COR-L47 (cell line): ENCODE measurements at regions not wholly inside any gene's neighbourhood (a gene's known extent, or its start where the extent isn't known, plus 50 kb on each side); places are given as distances from the start of the nearest gene placed in this dataset.
A peak's percentile ranks its signal among the peaks of the same experiment; 100 is the strongest.

Experiments
- DNase-seq: peaks from one replicate; lab custom pipeline; 2025; lab: John Stamatoyannopoulos, UW

DNA sequence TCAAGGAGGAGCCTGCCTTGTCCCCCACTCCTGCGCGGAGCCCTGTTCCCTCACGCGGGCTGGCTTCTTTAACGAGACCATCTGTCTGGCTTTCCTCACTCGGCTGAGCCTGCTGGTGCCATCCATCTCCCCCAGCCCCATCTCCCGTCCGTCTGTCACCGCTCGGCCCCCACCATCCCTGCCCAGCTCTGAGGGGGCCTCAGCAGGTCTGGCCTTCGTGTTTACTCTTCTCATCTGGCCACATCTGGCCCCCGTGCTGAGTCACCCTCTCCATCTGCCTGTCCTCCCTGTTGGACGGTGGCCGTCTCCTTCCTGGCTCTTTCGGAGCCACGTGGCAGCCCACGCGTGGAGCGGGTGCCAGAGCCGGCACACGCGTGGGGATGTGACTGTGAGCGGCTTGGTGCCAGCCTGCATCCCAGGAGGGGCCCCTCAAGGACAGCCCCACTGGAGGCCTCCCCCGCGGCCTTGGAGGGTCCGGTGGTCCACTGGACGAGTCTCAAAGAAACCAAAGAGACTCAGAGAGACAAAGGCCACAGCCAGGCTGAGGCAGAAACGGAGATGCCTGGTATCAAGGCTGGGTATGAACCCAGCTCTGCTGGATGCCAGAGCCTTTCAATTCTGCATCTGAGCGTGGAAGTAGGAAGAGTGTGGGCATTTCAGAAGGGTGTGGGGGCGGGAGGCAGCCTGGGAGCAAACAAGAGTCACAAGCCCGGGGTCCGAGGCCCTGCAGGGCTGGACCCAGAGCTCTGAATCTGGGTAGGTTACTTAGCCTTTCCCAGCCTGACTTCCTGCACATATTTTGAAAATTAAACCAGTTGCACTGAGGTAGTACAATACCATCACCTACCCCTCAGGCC, 76.7 kb upstream of the UNC5A start:
- DNase-seq, result no peak

DNA sequence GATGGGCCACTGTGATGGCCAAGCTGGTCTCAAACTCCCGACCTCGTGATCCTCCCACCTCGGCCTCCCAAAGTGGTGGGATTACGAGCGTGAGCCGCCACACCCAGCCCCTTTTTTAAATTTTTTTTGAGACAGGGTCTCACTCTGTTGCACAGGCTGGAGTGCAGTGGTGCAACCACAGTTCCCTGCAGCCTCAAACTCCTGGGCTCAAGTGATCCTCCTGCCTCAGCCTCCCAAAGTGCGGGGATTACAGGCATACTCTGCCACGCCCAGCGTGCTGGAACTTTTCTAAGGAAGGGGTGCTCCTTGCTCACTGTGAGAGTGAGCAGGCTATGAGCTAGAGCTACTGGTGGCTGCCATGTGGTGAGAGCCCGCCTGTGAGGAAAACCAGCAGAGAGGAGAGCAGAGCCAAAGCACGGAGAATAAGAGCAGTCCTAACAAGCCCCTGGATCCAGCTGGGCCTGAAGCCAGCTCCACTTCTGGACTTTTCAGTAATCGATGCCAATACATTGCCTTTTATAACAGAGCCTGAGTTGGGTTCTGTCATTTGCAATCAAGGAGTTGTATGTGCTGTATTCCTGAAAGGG, 75.5 kb upstream of the UNC5A start:
- no peak for DNase-seq

DNA sequence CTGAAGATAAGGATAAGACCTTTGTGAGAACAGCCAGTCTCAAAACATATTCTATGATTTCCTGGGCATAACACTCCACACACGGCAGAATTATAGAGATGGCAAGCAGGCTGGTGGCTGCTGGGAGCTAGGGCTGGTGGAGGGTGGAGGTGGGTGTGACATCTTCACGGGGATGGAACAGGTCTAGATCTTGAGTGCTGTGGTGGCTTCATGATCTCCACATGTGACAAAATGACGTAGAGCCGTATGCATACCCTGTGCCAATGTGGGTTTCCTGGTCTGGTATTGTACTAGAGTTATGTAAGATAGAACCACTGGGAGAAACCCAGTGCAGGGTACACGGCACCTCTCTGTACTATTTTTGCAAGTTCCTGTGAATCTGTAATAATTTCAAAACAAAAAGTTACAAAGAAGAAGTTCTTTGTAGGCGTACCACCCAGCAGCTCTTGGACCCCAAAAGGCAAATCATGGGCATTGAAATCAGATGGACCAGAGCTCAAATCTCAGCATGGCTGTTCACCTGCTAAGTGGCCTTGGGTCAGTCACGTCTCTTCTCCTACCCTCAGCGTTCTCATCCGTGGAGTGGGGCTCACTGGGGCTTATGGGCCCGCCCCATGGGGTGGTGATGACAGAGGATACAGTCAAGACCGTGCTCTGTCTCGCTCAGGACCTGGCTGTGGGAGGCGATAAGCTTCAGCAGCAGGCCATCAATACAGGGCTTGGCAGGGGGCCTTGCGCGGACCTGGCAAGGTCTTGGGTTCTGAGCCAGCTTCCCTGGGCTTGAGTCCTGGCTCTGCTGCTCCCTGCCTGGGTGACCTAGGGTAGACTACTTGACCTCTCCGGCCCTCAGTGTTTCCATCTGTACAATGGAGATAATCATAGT, 74.7 kb upstream of the UNC5A start:
- DNase-seq, result no peak

DNA sequence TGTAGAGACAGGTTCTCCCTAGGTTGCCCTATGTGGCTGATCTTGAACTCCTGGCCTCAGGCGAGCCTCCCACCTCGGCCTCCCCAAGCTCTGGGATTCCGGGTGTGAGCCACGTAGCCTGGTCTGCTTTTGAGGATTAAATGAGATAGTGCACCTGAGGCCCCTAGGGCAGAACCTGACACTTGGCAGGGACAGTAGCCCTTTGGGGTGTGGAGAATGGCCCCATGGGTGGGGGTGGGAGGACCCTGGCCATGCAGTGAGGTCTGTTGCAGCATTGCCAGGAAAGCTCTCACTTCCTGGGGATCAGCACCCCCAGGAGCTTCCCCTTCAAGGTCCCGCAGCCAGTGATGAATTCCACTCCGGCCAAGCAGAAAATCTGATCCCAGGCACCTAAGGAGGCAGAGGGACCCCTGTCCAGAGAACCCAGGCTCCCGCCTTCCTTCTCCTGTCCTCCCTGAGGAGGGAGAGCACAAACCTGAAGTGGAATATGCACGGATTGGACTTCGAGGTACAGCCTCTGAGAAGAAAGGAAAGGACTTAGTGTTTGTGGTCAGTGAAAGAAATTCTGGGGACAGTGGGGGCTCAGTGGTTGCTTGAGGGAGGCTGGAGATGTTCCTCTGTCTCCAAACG, 73.9 kb upstream of the UNC5A start:
- no peak for DNase-seq

DNA sequence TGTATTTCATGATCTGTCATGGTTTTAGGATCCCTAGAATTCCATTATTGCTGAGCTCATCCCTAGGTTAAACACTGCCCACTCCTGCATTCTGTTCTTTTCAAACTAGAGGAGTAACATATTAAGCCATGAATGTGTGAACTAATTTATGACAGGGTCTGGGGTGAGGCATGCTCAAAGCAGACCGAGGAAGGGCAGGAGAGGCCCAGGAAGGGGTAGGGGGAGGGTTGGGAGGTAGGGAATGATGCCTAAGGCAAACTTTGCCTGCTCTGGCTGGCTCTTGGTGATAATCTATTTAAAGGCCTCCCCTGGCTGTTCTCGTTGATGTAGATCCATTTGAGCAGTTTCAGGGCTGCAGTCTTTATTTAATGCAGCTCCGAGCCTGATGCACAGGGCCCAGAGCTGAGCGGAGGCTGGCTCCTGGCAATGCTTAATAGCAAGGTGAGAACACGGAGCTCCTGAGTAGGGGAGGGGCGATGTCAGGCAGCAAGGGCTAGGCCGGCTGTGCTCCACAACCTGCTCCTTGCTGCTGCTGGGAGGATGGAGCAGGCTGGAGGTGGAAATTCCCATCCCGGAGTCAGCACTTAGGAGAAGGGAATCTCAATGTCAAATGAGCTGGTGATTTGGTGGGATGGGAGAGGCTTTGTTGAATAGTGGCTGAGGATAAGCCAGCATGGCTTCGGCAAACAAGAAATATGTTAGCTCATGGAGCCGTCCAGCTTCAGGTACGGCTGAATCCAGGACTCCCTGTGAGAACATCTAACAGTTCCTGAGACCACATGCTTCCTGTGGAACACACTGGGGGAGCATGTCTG, 73.2 kb upstream of the UNC5A start:
- DNase-seq, result no peak

DNA sequence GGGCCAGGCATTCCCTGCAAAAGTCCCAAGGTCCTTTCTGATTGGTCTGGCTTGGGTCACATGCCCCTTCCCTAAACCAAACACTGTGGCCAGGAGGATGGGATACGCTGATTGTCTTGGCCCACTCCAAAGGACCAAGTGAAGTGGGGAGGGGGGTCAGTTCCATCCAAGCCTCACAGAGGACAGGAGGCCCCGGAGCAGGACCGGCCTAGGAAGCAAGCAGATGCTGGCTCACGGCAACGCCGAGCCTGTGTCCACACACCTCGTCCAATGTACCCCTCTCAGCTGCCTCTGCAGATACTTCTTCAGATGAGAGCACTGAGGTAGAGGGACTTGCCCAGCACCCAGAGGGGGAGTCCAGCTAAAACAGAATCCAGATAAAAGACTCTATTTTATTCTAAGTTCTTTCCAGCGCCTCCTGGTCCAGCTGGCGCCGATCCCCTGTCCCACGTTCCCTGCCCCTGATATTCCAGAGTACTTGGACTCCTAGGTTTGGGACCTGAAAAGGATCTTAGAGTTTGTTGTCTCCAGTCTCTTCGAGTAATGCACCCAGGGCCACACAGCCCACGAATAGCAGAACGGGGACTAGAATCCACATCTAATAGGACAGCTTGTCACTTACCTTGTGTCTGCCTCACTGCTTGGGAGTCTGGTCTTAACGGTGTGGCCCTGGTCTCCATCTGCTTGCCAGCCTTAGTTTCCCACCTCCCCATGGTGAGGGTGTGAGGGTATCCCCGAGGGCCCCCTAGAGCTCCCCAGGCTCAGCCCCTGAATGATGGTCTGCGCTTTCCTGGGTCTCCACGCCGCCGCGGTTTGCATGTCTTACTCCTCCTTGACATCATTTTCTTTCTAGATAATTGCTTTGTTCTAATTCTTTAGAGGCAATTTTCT, 72.4 kb upstream of the UNC5A start:
- DNase-seq, result no peak

DNA sequence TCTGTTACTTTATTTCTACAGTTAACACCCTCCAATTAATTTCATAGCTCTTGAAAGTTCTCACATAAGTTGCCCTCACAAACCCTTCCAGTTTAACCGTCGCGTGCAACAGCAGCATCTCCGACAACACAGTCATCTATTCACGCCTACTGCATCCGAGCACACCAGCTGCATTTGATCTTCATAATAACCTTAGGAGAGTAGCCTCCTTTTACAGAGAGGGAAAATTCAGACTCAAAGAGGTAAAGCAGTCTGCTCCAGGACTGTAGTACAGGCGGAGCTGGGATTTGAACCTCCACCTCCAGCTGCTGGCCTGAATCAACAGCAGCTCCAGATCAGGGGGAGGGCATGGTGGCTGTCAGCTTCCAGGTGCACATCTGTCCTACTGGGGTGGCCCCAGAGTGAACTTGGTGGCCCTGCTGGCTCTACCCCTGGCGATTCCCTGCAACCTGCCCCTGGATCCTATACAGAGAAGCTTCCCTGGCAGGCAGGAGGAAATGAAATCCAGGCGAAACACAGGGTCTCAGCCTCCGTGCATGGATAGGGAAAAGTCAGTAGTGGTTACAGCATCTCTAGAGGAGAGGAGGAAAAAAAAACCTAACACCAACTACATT, 71.6 kb upstream of the UNC5A start:
- peak; percentile 43 for DNase-seq

DNA sequence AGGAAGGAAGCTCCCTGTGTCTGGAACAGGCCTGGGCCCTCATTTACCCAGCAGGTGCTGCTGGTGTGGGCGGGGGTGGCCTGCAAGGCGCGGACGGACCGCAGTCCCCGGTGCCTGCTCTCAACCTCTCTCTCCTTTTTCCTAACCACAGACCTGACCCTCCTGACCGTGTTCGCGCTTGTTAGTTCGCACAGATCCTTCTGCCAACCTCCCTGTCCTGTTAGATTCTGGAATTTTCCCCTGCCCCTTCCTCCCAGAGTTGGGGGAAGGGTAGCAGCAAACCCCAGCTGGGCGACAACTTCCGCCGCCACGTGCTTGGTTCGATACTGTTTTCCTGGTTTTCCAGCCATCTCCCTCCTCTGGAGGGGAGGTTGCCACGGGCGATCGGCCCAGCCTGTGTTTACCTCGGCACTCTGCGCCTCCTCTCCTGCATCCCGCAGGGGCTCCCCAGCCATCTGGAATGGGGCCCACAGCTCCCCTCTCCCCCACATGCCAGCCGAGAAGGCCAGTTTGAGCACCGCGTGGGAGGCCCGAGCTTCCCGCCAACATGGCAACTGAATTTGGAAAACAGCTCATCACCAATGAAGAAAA, 70.8 kb upstream of the UNC5A start:
- DNase-seq, result peak; percentile 96

DNA sequence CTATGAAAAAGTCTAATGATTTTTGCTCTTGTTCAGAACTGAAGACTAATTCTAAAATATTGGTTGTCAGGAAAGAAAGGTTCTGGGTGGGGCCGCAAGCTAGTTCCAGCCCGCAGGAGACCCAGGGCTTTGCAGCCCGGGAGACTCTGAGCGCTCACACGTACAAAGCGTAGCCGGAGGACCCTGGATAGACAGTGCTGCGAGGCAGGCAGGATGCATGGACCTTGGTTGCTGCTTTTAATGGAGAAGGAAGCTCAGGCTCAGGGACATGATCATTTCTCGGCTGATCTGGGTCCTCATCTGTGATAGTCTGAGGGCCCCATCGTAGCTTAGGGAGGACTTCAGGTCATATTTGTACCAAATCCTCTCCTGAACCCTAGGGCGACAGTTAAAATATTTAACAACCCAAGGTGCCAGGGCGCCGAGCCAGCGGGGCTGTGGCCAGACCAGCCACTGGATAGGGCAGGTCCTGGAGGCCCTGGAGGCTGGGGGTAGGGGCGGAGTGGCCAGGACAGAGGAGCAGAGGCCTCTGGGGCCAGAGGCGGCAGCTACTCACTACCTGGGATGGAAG, 70.1 kb upstream of the UNC5A start:
- no peak for DNase-seq

DNA sequence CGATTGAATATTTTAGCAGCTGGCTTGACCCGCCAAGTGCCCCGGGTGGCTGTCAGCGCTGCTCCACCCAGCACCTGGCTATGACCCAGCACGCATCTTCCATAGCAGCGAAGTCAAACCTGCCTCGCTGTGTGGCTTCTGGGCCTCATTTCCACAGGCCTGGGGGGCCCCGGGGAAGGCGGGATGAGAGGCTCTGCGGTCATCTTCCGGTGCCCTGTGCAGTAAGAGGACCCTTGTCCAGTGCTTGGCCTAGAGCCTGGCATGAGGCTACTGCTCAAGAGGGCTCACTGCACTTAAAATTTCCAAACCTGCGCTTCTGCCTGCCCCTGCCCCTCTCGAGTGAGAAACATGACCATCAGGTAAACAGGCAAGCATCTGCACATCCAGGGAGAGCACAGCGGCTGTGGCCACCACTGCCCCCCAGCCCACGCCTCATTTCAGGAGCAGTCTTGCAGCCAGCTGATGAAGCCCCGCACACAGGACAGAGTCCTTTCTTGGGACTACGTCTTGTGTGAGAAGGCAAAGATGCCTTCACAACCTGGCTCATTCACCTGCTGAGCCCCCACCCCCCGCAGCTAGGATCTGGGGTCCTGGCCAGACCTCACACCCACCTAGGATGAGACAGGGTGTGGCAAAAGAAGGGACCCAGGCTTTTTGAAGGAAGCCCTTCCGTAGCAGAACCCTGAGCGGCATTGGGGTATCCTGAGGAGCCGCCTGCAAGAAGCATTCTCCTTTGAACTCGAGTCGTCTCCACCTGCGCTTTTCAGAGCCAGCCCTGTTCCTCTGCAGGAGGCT, 69.5 kb upstream of the UNC5A start:
- DNase-seq, result no peak

DNA sequence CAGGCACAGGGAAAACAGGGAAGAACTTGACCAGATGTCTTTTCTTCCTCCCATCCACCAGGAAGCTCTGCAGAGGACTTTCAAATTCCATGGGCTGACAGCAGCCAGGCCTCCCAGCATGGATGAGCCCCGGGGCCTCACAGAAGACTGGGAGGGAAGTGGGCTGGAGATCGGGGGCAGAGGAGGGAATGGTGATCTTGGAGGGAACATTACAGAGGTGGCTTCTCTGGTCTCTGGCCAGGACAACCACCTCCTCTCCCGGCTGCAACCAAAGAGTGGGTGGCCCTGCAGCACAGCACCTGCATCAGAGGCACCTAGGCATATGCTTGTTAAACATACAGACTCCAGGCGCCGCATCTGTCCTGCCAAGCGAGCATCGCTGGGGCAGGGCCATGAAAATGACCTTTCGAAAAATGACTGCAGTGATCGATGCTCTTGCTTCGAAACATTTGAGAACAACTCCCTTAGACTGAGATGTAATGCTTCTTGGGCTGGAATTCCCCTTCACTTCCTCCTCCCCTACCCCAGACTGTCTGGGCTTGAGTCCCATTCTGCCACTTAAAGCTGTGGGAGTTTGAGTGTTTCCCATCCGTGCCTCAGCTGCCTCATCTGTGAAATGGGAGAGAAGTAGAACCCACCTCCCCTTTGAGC, 68.7 kb upstream of the UNC5A start:
- no peak for DNase-seq

DNA sequence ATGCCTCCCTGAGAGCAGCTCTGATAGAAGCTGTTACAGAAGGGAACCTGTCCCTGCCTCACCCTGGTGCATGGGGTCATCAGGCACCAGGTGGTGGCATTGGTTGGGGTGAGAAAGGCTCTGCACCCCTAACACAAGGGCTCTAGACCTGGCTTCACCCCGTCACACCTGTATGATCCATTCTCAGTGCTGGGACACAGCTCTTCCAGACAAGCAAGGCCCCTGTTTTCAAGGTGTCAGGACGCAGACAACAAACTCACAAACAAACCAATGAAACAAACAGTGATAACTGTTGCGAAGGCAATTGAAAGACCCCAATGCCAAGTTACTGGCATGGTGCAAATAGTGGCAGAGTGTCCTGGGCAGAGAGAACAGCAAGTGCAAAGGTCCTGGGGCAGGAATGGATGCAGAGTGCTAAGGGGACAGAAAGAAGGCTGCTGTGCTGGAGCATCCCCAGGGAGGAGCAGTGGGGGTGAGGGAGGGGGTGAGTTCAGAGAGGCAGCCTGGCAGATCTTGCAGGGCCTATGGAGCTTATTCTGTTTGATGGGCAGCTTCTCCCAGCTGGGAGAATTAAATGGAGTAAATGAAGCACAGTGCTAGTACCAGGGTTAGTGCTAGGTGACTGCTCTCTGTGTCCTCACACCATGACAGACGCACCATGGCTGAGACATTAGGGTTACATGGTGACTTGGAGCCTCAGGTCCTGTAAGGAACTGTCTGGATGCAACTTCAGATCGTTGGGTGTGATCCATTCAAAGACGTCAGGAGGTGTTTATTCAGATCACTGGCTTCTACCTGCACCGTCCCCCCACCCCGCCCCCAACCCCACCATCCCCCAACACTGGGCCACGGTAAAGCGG, 67.9 kb upstream of the UNC5A start:
- no peak for DNase-seq

DNA sequence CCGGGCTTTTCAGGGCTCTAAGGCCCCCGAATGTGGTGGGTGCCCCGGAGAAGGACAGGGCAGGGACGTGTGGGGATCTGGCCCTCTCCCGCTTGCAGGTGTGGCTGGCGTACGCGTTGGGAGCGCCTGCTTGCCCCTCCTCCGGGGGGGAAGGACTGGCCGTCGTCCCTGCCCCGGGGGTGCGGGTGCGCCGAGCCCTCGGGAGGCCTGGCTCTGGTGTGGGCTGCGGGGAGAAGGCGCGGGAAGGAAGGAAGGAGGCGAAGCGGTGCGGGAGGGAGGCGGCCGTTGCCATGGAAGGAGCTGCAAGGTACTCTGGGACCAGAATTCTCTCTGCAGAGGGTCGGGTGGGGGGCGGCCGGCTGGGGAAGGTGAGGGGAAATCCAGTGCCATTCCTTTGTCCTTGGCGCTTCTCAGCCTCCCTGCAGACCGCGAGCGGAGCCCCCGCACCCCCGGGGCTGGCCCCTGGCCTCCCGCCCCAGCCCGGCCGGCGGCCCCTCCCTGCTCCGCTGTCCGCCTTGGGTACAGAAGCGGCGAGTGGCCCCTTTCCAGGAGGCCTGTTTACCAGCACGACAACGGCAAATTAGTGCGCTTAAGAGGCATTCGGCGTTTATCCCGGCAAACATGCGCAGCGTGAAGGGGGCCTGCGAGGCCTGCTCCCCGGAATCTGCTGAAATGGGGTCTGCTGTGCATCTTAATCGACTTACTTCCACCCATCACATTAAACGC, 67.1 kb upstream of the UNC5A start:
- DNase-seq, result peak; percentile 74

DNA sequence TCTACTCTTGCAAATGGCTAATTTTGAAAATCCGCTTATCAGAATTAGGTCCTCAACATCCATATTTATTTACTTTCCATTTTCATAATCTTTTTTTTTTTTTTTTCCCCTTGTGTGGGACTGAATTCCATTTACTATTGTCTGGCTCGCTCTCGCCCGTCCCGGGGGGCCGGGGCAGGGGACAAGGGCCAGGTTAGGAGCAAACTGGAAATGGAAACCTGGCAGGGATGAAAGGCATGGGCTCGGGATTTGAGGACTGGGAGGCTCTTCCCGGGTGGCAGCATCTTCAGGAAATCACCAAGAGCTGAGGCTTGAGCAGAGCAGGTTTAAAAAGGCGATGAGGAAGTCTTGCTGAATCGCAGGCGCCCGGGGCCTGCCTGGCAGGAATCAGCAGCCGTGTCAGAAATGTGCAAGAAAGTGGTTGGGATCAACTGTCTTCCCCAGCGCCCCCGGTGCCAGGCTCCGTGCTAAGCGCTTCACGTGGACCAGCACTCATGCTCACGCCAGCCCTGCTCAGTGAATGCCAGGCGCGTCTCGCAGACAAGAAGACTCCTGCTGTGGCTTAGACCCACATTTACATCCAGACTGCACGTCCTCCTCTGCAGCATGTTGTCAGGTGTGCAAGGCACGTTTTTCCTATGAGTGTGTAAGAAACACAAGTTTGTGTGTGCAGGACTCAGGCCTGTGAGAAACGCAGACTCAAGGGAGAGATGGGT, 66.3 kb upstream of the UNC5A start:
- no peak for DNase-seq

DNA sequence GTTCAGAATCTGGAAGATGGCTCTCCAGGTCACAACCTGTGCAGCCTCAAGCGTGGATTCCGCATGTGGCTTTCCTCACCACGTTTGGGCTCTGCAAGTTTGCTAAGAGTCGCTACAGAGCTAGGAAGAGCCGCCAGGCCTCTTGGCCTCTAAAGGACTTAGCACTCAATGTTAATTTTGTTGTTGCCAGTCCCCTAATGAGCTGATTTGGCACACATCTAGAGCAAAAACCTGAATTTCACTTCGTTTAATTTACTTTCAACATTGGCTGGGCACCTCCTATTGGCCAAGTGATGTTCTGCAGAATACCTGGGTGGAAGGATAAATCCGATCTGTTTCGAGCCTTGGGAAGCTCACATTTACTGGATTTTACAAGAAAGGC, 65.8 kb upstream of the UNC5A start:
- peak; percentile 25 for DNase-seq

DNA sequence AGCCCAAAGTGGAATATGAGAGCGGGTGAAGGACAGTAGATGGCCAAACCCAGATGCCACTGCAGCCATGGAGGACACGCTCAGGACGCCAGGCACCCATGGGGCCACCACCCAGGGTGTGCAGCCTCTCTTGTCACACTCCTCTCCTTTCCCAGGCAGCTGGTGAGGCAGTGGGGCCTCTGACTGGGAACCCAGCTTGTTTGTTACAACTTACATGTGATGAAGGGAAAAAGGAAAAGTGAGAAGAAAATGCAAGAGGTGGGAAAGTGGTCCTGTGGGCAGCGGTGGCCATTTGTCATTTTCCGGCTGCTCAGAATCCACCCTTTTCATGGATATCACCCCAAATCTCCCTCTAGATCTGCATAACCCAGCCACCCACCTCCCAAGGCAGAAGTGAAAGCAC, 62.7 kb upstream of the UNC5A start:
- DNase-seq, result no peak
